Smooth muscle cell (in vitro differentiated cells): ENCODE measurements at regions not wholly inside any gene's neighbourhood (a gene's known extent, or its start where the extent isn't known, plus 50 kb on each side); places are given as distances from the start of the nearest gene placed in this dataset.

Experiments used
- DNase-seq: peaks from one replicate; lab custom pipeline; 2025; ENCODE audit not compliant: unreplicated experiment; lab: John Stamatoyannopoulos, UW
- H2AFZ ChIP-seq: fragments of 200-600 bp; sonication (generic); 2 replicates; pipeline ENCODE4 v1.6.0; 2016; ENCODE audit warnings: antibody characterized with exemption, low read depth, mild to moderate bottlenecking
- H3F3A ChIP-seq: fragments of 200-600 bp; sonication (generic); 2 replicates; pipeline ENCODE4 v1.6.0; 2017; ENCODE audit warnings: antibody characterized with exemption, low read depth
- H3K27ac ChIP-seq: fragments of 200-600 bp; sonication (generic); 2 replicates; pipeline ENCODE4 v1.5.1; 2016; ENCODE audit warnings: low read depth, mild to moderate bottlenecking
- H3K27me3 ChIP-seq: fragments of 200-600 bp; sonication (generic); 2 replicates; pipeline ENCODE4 v1.6.1; 2016; ENCODE audit warnings: low read depth, mild to moderate bottlenecking
- H3K36me3 ChIP-seq: fragments of 200-600 bp; sonication (generic); 2 replicates; pipeline ENCODE4 v1.5.1; 2016; ENCODE audit warnings: low read depth
- H3K4me1 ChIP-seq: fragments of 200-600 bp; sonication (generic); 2 replicates; pipeline ENCODE4 v1.5.1; 2016; ENCODE audit warnings: low read depth
- H3K4me2 ChIP-seq: fragments of 200-600 bp; sonication (generic); 2 replicates; pipeline ENCODE4 v1.6.0; 2016; ENCODE audit warnings: mild to moderate bottlenecking
- H3K4me3 ChIP-seq: fragments of 200-600 bp; sonication (generic); 2 replicates; pipeline ENCODE4 v1.5.1; 2016; ENCODE audit warnings: mild to moderate bottlenecking
- H3K79me2 ChIP-seq: fragments of 200-600 bp; sonication (generic); 2 replicates; pipeline ENCODE4 v1.6.0; 2016; ENCODE audit warnings: low read depth, mild to moderate bottlenecking
- H3K9ac ChIP-seq: fragments of 200-600 bp; sonication (generic); 2 replicates; pipeline ENCODE4 v1.6.0; 2016; ENCODE audit warnings: low read depth
- H3K9me3 ChIP-seq: fragments of 200-600 bp; sonication (generic); replicated peaks from 2 replicates; pipeline ENCODE4 v1.5.1; 2016; ENCODE audit warnings: low read depth
- H4K20me1 ChIP-seq: fragments of 200-600 bp; sonication (generic); 2 replicates; pipeline ENCODE4 v1.6.0; 2016; ENCODE audit warnings: low read depth
- CTCF ChIP-seq: fragments of 200-600 bp; sonication (generic); IDR thresholded peaks from 2 replicates; pipeline ENCODE4 v1.5.1; 2017; ENCODE audit warnings: borderline replicate concordance, mild to moderate bottlenecking, antibody characterized with exemption; ENCODE audit not compliant: insufficient read depth, poor library complexity, severe bottlenecking
- WGBS: methylation state at CpG from one replicate; pipeline ENCODE4 v1.1.7; 2016; ENCODE audit warnings: low lambda C conversion rate; 5-methylcytosine and 5-hydroxymethylcytosine counted together

- no peaks in the 10 kb centered on the region for H3K27me3 ChIP-seq
- H4K20me1 ChIP-seq, result no peaks in the 10 kb centered on the region
- H3K9me3 ChIP-seq, result no peaks in the 10 kb centered on the region
- H3K9ac ChIP-seq, result peak overlapping the region; percentile 27
- H3K4me1 ChIP-seq, result peaks cover 14% of the 10 kb centered on the region
- no peak for DNase-seq
- no peaks in the 10 kb centered on the region for H3K36me3 ChIP-seq
- 53% methylated on average over 8 of the region's 8 CpGs for WGBS
- peak overlapping the region; percentile 44 for H3K4me2 ChIP-seq
- no peaks in the 10 kb centered on the region for H3F3A ChIP-seq
- H3K4me3 ChIP-seq, result no peak overlapping the region
- H3K79me2 ChIP-seq, result no peaks in the 10 kb centered on the region
- H3K27ac ChIP-seq, result peak overlapping the region; percentile 36
- no peak overlapping the region for H2AFZ ChIP-seq
- TF ChIP-seq CTCF, result no peak
Observed at GRCh38 chr2:8312861-8313830, 368.7 kb upstream of the ID2 start.

DNA sequence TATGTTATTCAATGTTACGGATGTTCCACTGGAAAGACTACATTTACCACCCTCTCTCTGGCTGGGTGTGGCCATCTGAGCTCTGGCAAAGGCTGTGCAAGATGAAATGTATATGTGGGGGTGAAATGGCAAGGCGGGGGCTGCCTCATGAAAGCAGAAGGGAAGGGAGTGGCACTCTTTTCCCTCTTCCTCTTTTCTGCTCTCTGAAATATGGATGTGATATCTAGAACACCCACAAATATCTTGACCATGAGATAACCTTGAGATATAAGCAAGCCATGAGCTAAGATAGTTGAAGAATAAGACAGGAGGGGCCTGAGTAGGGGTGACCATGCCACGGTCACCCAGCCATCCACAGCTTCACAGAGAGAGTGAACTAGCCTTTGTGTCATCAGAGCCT lies 367.8 kb upstream of the ID2 start:
- Histone ChIP-seq H3K9me3 (no peaks in the 10 kb centered on the region), H3K4me3 (no peak overlapping the region), H3K4me1 (peaks cover 14% of the 10 kb centered on the region), H3K9ac (no peak overlapping the region), H4K20me1 (no peaks in the 10 kb centered on the region), H3K4me2 (peak overlapping the region; percentile 12), H3F3A (no peaks in the 10 kb centered on the region), H3K79me2 (no peaks in the 10 kb centered on the region), H3K27me3 (no peaks in the 10 kb centered on the region), H3K27ac (no peak overlapping the region), H2AFZ (no peak overlapping the region), H3K36me3 (no peaks in the 10 kb centered on the region)
- DNase-seq, result no peak
- TF ChIP-seq CTCF, result no peak
- 92% methylated on average over 3 of the region's 3 CpGs for WGBS

DNA sequence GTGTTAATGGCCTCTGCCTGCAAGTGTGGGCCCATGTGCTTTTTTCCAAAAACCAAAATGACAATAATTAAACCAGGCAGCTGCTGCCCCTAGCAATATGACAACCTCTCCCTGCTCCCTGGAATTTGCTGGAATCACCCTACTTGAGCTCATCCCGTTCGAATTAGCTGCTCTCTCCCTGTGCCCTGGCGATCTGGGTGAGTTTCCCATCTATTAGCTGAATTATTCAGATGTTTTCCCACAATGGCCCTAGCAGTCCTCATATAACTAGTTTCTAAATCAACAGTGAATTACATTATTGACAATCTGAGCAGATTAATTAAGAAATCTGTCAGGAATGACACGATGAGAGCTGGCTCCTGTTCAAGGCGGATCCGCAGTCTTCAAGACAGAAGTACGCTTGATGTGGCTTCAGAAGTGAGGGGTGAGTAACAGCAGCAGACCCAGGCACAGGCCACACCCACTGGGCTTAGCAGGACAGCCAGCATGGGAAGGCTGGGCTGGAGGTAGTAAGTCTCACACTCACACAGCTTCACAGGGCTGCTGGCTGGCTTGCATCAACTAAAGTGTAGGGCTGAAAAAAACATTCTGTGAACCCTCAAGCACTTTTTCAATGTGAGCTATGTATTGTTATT lies 366.2 kb upstream of the ID2 start:
- Histone ChIP-seq H3K36me3 (no peaks in the 10 kb centered on the region), H3K9ac (no peak overlapping the region), H3K79me2 (no peaks in the 10 kb centered on the region), H4K20me1 (no peaks in the 10 kb centered on the region), H2AFZ (no peak overlapping the region), H3K27me3 (no peaks in the 10 kb centered on the region), H3F3A (no peaks in the 10 kb centered on the region), H3K9me3 (no peaks in the 10 kb centered on the region), H3K4me2 (peak overlapping the region; percentile 65), H3K27ac (peak overlapping the region; percentile 22), H3K4me1 (peaks cover 14% of the 10 kb centered on the region), H3K4me3 (no peak overlapping the region)
- peak; percentile 10 for DNase-seq
- no peak for TF ChIP-seq CTCF
- 30% methylated on average over 7 of the region's 7 CpGs for WGBS
